H9 (cell line): ENCODE measurements at regions not wholly inside any gene's neighbourhood (a gene's known extent, or its start where the extent isn't known, plus 50 kb on each side); places are given as distances from the start of the nearest gene placed in this dataset.

ENCODE experiments used
- DNase-seq: peaks from one replicate; pipeline ENCODE4 v3.0.0-alpha.2; 2017
- H2AFZ ChIP-seq: one replicate; pipeline ENCODE4 v1.6.1; 2013; ENCODE audit warnings: mild to moderate bottlenecking, low read length, control low read depth, moderate library complexity
- H2AK5ac ChIP-seq: 2 replicates; pipeline ENCODE4 v1.6.1; 2013; ENCODE audit warnings: low read length, control low read depth, mixed read lengths; ENCODE audit not compliant: insufficient read length
- H2BK120ac ChIP-seq: one replicate; pipeline ENCODE4 v1.6.1; 2013; ENCODE audit warnings: low read depth, mild to moderate bottlenecking, low read length, control low read depth, inconsistent platforms; ENCODE audit not compliant: poor library complexity, severe bottlenecking
- H2BK12ac ChIP-seq: 2 replicates; pipeline ENCODE4 v1.6.1; 2013; ENCODE audit warnings: low read length, control low read depth, mixed read lengths, low read depth; ENCODE audit not compliant: insufficient read length
- H2BK15ac ChIP-seq: 2 replicates; pipeline ENCODE4 v1.6.1; 2013; ENCODE audit warnings: low read depth, low read length, control low read depth
- H2BK20ac ChIP-seq: one replicate; pipeline ENCODE4 v1.6.1; 2013; ENCODE audit warnings: low read depth, mild to moderate bottlenecking, low read length, control low read depth, inconsistent platforms; ENCODE audit not compliant: poor library complexity, severe bottlenecking
- H2BK5ac ChIP-seq: 2 replicates; pipeline ENCODE4 v1.6.1; 2013; ENCODE audit warnings: low read length, control low read depth, mixed read lengths; ENCODE audit not compliant: insufficient read length
- H3K14ac ChIP-seq: 2 replicates; pipeline ENCODE4 v1.6.1; 2013; ENCODE audit warnings: low read length, control low read depth; ENCODE audit not compliant: insufficient read depth
- H3K18ac ChIP-seq: 2 replicates; pipeline ENCODE4 v1.6.1; 2013; ENCODE audit warnings: low read depth, mild to moderate bottlenecking, mixed read lengths, low read length, control low read depth; ENCODE audit not compliant: insufficient read length
- H3K23ac ChIP-seq: 2 replicates; pipeline ENCODE4 v1.6.1; 2013; ENCODE audit warnings: low read length, control low read depth, mixed read lengths, low read depth; ENCODE audit not compliant: insufficient read length
- H3K23me2 ChIP-seq: 2 replicates; pipeline ENCODE4 v1.6.1; 2013; ENCODE audit warnings: low read depth, mild to moderate bottlenecking, mixed read lengths, low read length, control low read depth; ENCODE audit not compliant: insufficient read length, poor library complexity, severe bottlenecking
- H3K27ac ChIP-seq: 2 replicates; pipeline ENCODE4 v1.5.1; 2013; ENCODE audit warnings: low read length, control low read depth, mixed read lengths, low read depth; ENCODE audit not compliant: insufficient read length
- H3K27me3 ChIP-seq: 2 replicates; pipeline ENCODE4 v1.6.1; 2013; ENCODE audit warnings: low read length, control low read depth, inconsistent platforms; ENCODE audit not compliant: insufficient read depth
- H3K4ac ChIP-seq: 2 replicates; pipeline ENCODE4 v1.6.1; 2013; ENCODE audit warnings: low read depth, mild to moderate bottlenecking, control low read depth, inconsistent platforms, low read length, moderate library complexity
- H3K4me1 ChIP-seq: 2 replicates; pipeline ENCODE4 v1.6.1; 2013; ENCODE audit warnings: low read length, control low read depth, inconsistent platforms; ENCODE audit not compliant: insufficient read depth
- H3K4me2 ChIP-seq: 2 replicates; pipeline ENCODE4 v1.6.1; 2013; ENCODE audit warnings: low read length, control low read depth, mixed read lengths; ENCODE audit not compliant: insufficient read length, insufficient read depth
- H3K56ac ChIP-seq: 2 replicates; pipeline ENCODE4 v1.6.1; 2013; ENCODE audit warnings: low read depth, mild to moderate bottlenecking, mixed read lengths, low read length, control low read depth; ENCODE audit not compliant: insufficient read length
- H3K79me1 ChIP-seq: 2 replicates; pipeline ENCODE4 v1.6.1; 2013; ENCODE audit warnings: low read depth, mild to moderate bottlenecking, moderate library complexity, low read length, control low read depth, inconsistent platforms; ENCODE audit not compliant: insufficient read depth, poor library complexity, severe bottlenecking
- H3K79me2 ChIP-seq: 2 replicates; pipeline ENCODE4 v1.6.1; 2013; ENCODE audit warnings: low read length, control low read depth, inconsistent platforms; ENCODE audit not compliant: insufficient read depth
- H3K9ac ChIP-seq: 2 replicates; pipeline ENCODE4 v1.6.1; 2013; ENCODE audit warnings: low read length, control low read depth, mixed read lengths; ENCODE audit not compliant: insufficient read length; ENCODE audit errors: extremely low read depth
- H3K9me3 ChIP-seq: one replicate; pipeline ENCODE4 v1.6.1; 2013; ENCODE audit warnings: low read depth, low read length, inconsistent platforms; ENCODE audit not compliant: control insufficient read depth
- H3T11ph ChIP-seq: one replicate; pipeline ENCODE4 v1.6.1; 2013; ENCODE audit warnings: mild to moderate bottlenecking, low read length, control low read depth, inconsistent platforms
- H4K20me1 ChIP-seq: one replicate; pipeline ENCODE4 v1.6.1; 2013; ENCODE audit not compliant: control insufficient read depth, insufficient read length, insufficient read depth
- H4K5ac ChIP-seq: 2 replicates; pipeline ENCODE4 v1.6.1; 2013; ENCODE audit warnings: low read depth, mild to moderate bottlenecking, mixed read lengths, low read length, control low read depth; ENCODE audit not compliant: insufficient read length
- H4K8ac ChIP-seq: replicated peaks from 2 replicates; pipeline ENCODE4 v1.6.1; 2013; ENCODE audit warnings: low read length, control low read depth, mixed read lengths, low read depth; ENCODE audit not compliant: insufficient read length
- H4K91ac ChIP-seq: 2 replicates; pipeline ENCODE4 v1.6.1; 2013; ENCODE audit warnings: low read depth, mild to moderate bottlenecking, moderate library complexity, mixed read lengths, low read length, control low read depth; ENCODE audit not compliant: insufficient read length
- H3K27ac Mint-ChIP-seq, 3 experiments: 2 replicates in 2 of 3; 3 replicates in 1 of 3; pipeline ENCODE4 v1.8.0; 2020 to 2021; ENCODE audit warnings: mixed read lengths in 3 of 3, mild to moderate bottlenecking in 1 of 3, moderate library complexity in 1 of 3
- H3K27me3 Mint-ChIP-seq: 2 replicates; pipeline ENCODE4 v1.8.0; 2021; ENCODE audit warnings: low read depth, mild to moderate bottlenecking, moderate library complexity, mixed read lengths
- H3K36me3 Mint-ChIP-seq, 3 experiments: 2 replicates in 2 of 3; 3 replicates in 1 of 3; pipeline ENCODE4 v1.8.0; 2020 to 2021; ENCODE audit warnings: low read depth in 3 of 3, mixed read lengths in 3 of 3; ENCODE audit not compliant: insufficient read depth in 1 of 3
- H3K4me1 Mint-ChIP-seq, 2 experiments: 2 replicates each; pipeline ENCODE4 v1.8.0; 2020; ENCODE audit warnings: mixed read lengths in 2 of 2
- H3K4me3 Mint-ChIP-seq, 2 experiments: 2 replicates in 1 of 2; 3 replicates in 1 of 2; pipeline ENCODE4 v1.8.0; 2020 to 2021; ENCODE audit warnings: mild to moderate bottlenecking in 2 of 2, mixed read lengths in 2 of 2, moderate library complexity in 1 of 2
- H3K9me3 Mint-ChIP-seq, 2 experiments: 2 replicates in 1 of 2; 3 replicates in 1 of 2; pipeline ENCODE4 v1.8.0; 2020; ENCODE audit warnings: mild to moderate bottlenecking in 2 of 2, mixed read lengths in 2 of 2, moderate library complexity in 1 of 2
- WGBS: extraction: QIAGEN DNeasy Blood & Tissue Kit; methylation state at CpG from one replicate; pipeline ENCODE4 v1.1.7; 2013; ENCODE audit warnings: missing lambda C conversion rate, low lambda C conversion rate, mixed read lengths; ENCODE audit not compliant: insufficient read length; ENCODE audit errors: extremely low coverage; 5-methylcytosine and 5-hydroxymethylcytosine counted together
- TF ChIP-seq, protein P1 (sequence below): fragments of 200-600 bp; sonication (generic); conservative IDR thresholded peaks from 3 replicates; pipeline ENCODE4 v1.8.0; 2021; ENCODE audit warnings: antibody characterized with exemption, mild to moderate bottlenecking

DNA sequence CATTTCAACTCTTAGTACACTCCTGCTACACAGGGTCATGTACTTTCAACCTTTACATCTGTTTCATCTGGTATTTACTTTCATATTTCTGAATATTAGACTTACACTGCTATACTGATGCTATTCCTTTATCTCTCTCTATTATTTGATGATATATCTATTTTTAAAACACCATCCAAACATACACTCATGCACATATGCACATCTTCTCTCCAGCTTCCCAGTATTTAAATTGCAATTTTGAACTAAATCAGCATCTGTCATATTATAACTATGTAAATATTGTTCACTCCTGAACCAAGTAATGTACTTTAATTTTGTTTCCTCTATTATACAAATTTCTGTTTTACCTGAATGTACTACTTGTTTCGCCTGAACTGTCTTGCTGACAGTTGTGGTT is 293.6 kb upstream of the FLRT2 start:
- H2BK5ac ChIP-seq = no peak overlapping the region
- H3K4me2 ChIP-seq = no peak overlapping the region
- H3K27ac ChIP-seq = no peak overlapping the region
- DNase-seq = no peak
- H3K79me2 ChIP-seq = no peaks in the 10 kb centered on the region
- H3K4me3 Mint-ChIP-seq = no peak overlapping the region
- no peak overlapping the region for H3T11ph ChIP-seq
- H2BK20ac ChIP-seq = no peak overlapping the region
- no peak overlapping the region for H3K27ac Mint-ChIP-seq
- H2BK12ac ChIP-seq = no peak overlapping the region
- no peaks in the 10 kb centered on the region for H3K36me3 Mint-ChIP-seq
- TF ChIP-seq, protein P1, sequence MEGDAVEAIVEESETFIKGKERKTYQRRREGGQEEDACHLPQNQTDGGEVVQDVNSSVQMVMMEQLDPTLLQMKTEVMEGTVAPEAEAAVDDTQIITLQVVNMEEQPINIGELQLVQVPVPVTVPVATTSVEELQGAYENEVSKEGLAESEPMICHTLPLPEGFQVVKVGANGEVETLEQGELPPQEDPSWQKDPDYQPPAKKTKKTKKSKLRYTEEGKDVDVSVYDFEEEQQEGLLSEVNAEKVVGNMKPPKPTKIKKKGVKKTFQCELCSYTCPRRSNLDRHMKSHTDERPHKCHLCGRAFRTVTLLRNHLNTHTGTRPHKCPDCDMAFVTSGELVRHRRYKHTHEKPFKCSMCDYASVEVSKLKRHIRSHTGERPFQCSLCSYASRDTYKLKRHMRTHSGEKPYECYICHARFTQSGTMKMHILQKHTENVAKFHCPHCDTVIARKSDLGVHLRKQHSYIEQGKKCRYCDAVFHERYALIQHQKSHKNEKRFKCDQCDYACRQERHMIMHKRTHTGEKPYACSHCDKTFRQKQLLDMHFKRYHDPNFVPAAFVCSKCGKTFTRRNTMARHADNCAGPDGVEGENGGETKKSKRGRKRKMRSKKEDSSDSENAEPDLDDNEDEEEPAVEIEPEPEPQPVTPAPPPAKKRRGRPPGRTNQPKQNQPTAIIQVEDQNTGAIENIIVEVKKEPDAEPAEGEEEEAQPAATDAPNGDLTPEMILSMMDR = no peak
- H3K79me1 ChIP-seq = no peaks in the 10 kb centered on the region
- no peak overlapping the region for H4K5ac ChIP-seq
- no peak overlapping the region for H2BK120ac ChIP-seq
- H3K27me3 ChIP-seq = no peaks in the 10 kb centered on the region
- H3K4me1 ChIP-seq = no peaks in the 10 kb centered on the region
- WGBS = no CpG with 5 or more reads among the region's 1 CpG
- no peak overlapping the region for H2AK5ac ChIP-seq
- no peak overlapping the region for H2AFZ ChIP-seq
- no peak overlapping the region for H3K56ac ChIP-seq
- H3K14ac ChIP-seq = no peak overlapping the region
- no peaks in the 10 kb centered on the region for H4K20me1 ChIP-seq
- peaks cover 16 to 18% of the 10 kb centered on the region in 2 experiments for H3K4me1 Mint-ChIP-seq
- no peak overlapping the region for H3K18ac ChIP-seq
- no peaks in the 10 kb centered on the region for H3K9me3 ChIP-seq
- no peaks in the 10 kb centered on the region; a peak in 1 of 5 replicates for H3K9me3 Mint-ChIP-seq
- no peak overlapping the region for H4K91ac ChIP-seq
- no peak overlapping the region for H2BK15ac ChIP-seq
- H3K27me3 Mint-ChIP-seq = no peaks in the 10 kb centered on the region
- no peak overlapping the region for H3K9ac ChIP-seq
- no peak overlapping the region for H3K23ac ChIP-seq
- no peaks in the 10 kb centered on the region for H3K23me2 ChIP-seq
- no peak overlapping the region for H3K4ac ChIP-seq
- H4K8ac ChIP-seq = no peak overlapping the region
